Middle frontal gyrus (tissue), 1 donor: ENCODE measurements at regions not wholly inside any gene's neighbourhood (a gene's known extent, or its start where the extent isn't known, plus 50 kb on each side); places are given as distances from the start of the nearest gene placed in this dataset.

Experiments
- DNase-seq: peaks from one replicate; pipeline ENCODE4 v3.0.0-alpha.2; 2015; ENCODE audit warnings: low spot score; ENCODE audit errors: extremely low spot score

DNA sequence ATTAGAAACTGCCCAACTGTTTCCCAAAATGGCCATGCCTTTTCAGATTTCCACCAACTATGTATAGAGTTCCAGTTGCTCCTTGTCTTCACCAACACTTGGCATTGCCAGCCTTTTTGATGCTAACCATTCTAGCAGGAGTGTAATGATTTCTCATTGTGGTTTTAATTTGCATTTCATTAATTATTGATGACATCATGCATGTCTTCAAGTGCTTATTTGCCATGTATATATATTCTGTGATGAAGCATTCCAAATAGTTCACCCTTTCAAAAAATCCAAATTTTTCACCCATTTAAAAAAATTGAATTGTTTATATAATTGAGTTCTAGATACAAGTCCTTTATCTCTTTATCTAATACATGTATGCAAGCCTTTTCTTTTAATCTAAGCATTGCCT, 245.9 kb upstream of the TNRC6C start:
- no peak for DNase-seq

GRCh38 chr17:77716289-77716926, 242.1 kb upstream of the TNRC6C start:
- no peak for DNase-seq

DNA sequence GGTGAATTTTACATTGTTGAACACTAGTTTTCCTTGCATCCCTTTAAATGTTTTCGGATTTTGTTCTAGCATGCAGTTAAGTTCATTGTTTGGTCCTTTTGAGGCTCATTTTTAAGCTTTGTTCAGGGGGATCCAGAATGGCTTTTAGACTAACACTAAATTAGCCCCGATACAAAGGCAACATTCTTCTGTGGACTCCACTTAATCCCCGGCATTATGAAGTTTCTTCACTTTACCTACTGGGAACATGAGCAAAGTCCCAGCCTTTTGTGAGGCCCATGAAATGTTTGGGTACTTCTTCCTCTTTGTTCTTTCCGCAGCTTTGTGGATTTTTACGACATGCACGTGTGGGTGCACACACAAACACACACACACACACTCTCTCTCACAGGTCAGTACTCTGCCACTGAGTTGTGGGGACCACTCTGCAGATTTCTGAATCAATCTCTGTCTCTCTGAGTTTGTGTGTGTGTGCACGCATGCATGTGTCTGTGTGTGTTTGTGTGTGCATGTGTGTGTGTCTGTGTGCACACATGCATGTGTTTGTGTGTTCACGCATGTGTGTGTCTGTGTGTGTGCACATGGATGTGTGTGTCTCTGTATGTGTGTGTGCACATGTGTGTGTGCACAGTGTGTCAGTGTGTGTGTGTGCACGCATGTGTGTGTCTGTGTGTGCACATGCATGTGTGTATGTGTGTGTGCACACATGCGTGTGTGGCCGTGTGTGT, 240.4 kb upstream of the TNRC6C start:
- DNase-seq, result no peak

DNA sequence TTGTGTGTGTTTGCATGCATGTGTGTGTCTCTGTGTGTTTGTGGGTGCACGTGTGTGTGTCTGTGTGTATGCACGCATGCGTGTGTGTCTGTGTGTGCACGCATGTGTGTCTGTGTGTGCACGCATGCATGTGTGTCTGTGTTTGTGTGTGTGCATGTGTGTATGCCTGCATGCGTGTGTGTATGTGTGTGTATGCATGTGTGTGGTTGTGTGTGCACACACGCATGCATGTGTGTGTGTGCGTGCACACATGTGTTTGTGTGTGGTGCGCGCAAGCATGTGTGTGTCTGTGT, 239.9 kb upstream of the TNRC6C start:
- no peak for DNase-seq

- no peak for DNase-seq
Observed at GRCh38 chr17:77719806-77720205, 238.7 kb upstream of the TNRC6C start.

DNA sequence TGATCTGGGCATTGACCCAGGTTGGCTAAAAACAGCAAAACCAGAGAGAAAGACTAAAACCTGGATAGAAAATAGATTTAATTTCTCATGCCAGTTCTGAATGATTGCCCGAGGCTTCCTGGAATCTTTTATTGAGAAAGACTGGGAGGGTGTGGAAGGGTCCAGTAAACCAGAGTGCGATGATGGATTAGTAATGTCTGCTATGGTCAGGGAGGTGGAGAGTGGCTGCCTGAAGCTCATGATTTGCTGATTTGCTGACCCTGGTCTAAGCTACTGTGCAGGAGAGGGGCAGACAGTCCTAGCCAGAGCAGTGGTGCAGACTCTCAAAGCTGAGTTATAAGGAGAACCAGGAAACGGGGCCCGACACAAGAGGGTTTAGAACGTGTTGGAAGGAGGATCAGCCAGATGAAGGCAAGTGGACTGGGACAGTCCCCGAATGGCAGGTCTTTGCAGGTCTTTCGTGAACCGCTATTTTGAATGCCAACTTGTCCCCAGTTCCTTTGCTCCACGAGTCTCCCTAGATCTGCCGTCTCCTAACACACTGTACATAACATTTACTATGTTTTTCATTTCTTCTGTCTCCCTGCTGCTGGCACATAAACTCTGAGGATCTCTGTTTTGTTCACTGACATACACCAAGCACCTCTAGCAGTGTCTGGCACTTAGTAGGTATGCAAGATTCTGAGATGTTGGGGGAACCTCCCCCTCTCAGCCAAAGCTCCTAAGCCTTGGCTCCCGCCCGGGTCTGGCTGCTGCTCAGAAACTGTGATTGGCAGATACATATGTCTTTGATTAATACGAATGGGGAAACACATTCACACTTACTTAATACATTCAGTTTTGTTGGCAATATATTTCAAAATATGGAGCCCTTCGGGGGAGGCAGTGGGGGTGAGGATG, 237.3 kb upstream of the TNRC6C start:
- DNase-seq, result no peak

- DNase-seq, result no peak
Observed at GRCh38 chr17:77721846-77722160, 236.7 kb upstream of the TNRC6C start.

- no peak for DNase-seq
Observed at GRCh38 chr17:77722366-77722765, 236.1 kb upstream of the TNRC6C start.

- DNase-seq, result no peak
Observed at GRCh38 chr17:77723071-77723908, 235.2 kb upstream of the TNRC6C start.

DNA sequence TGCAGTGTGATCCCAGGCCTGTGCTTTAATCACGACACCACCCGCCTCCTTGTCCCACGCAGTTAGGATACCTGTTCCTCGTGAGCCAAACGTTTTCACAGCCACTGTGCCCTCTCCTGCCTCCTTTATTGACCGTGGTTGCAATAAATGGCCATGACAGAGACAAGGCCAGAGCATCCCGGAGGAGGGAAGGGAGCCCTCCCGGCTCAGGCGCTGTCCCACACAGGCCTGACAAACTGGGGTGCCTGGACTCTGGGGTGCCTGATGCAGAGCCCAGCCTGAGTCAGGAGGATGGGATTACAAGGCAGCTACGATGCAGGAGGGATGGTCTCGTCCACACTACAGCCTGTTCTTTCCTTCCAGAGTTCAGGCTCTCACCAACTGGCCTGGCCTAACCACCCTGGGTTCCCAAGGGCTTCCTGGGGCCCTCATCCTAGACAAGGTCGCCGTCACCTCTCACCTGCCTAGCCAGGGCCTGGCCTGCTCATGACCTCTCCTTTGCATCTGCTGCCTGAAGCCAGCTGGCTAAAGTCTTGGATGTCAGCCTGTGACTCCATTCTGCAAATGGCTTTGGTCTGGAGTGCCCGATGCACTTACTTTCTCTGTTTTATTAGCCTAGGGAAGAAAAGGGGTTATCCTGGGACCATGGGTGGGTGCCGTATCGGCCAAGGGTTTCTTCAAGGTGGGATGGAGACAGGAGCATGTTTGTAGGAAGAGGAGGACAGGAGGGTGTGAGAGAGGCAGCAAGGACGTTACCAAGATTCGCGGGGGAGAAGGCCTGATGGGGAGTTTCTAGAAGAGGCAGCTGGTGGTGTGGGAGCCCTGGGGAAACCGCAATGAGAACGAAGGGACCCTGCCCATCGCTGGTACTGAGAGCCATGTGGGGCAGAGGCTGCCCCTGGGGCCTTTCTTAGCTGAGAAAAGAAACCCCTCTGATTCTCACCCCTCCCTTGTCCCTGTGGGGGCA, 234.3 kb upstream of the TNRC6C start:
- no peak for DNase-seq

- DNase-seq, result no peak
Observed at GRCh38 chr17:77724876-77725615, 233.5 kb upstream of the TNRC6C start.

GRCh38 chr17:77725846-77726245, 232.7 kb upstream of the TNRC6C start:
- no peak for DNase-seq

GRCh38 chr17:77726549-77727006, 231.9 kb upstream of the TNRC6C start:
- no peak for DNase-seq

DNA sequence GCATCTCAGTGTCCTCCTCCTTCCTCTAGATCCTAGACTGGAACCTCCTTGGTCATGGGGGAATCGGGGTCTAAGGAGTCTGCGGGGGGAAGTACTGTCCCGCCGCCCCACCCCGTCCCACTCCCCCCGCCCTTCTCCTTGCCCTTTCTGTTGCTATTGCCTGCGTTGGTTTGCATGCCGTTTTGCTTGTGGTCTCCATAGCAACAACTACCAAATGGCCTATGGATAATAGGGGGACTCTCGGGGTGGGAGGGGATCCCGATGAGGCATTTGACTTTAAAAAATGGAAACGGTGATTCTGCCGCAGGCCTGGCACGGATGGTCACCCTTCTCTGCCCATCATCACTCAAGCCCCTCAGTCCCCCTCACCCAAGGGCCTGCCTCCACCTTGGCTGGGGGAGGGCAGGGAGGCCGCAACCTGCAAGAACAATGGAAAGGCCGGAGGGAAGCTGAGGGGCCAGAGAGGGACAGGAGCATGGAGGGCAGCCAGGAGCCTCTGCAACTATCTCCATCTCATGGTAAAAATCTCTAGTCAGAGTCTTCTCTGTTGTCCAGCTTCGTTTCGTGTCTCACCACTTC, 231.4 kb upstream of the TNRC6C start:
- DNase-seq, result no peak

DNA sequence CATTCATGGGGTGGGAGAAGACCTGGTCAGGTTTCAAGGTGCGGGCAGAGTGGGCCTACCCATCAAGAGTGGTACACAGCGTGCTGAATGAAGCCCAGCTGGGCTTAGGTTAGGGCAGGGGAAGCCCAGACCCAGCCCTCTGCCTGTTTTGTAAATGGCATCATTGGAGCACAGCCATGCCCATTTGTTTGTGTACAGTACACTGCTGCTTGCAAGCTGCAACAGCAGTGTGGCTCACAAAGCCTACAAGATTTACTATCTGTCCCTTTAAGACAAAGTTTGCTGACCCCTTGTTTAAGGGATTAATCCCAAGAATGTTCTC, 230.1 kb upstream of the TNRC6C start:
- no peak for DNase-seq

- DNase-seq, result no peak
Observed at GRCh38 chr17:77728871-77729270, 229.6 kb upstream of the TNRC6C start.

DNA sequence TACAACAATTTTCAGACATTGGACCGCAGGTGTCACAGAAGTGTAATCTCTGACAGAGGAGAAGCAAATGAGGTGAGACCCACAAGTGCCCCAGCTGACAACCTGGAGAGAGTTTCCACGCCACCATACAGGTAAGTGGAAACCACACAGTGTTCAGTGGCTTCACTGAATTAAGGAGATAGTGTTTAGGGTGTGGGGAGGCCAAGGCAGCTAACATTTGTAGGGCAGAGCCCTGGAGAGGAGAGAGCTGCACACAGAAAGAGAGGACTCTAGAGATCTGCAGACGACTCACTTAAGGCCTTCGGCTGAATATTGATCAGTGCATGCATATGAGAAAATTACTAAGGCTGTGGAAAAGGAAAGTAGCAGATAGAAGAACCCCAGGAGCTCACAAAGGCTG, 228.9 kb upstream of the TNRC6C start:
- DNase-seq, result no peak

DNA sequence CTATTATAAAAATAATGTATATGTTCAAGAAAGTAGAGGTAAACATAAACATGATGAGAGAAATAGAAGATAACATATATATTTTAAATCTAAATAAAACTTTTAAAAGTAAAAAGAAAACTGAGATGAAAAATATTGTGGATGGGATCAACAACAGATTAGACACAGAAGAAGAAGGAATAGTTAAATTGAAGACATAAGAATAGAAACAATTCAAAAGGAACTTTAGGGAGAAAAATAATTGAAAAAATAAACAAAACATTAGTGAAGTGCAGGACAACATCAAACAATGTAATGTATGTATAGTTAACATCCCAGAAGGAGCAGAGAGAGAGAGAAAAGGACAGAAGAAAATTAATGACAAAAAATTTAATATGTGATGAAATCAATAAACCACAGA, 228.1 kb upstream of the TNRC6C start:
- DNase-seq, result no peak

GRCh38 chr17:77733576-77734296, 224.8 kb upstream of the TNRC6C start:
- no peak for DNase-seq
